KBM-7 (cell line): ENCODE measurements at regions not wholly inside any gene's neighbourhood (a gene's known extent, or its start where the extent isn't known, plus 50 kb on each side); places are given as distances from the start of the nearest gene placed in this dataset.
"Not testable (repeated sequence)": the region's sequence is repeated elsewhere in the genome, so short reads cannot be mapped to it uniquely, and the experiment has no call there.

ENCODE experiments used
- DNase-seq: peaks from one replicate; pipeline ENCODE4 v3.0.0-alpha.2; 2015
- in situ Hi-C: fragments of 300-500 bp; cut with MboI; formaldehyde crosslinking; loops from 2 replicates; pipeline ENCODE4 v1.14.3; 2020; ENCODE audit warnings: low sequenced_read_pairs, low pct_unique_long_range_greater_than_20kb, mixed read lengths

DNA sequence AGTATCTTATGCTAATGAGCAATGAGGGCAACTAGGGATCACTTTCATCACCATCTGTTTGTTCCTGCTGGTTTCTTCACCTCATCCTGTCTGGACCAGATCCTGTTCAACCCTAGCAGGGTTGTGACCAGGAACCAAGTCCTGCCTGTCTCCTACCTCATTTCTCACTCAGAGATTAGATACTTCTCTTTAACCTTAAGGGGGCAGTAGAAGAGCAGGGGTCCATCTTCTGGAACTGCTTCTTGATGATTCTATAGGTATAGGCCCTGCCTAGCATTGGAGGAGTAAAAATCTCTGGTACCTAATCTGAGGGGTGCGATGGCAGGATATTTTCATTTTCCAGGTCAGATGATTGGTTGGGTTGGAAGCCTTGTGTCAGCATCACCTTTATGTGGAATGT lies 335.1 kb downstream of the TGIF2LY start:
- peak; percentile 0 for DNase-seq
- in situ Hi-C loops, result not testable (repeated sequence)
